ENCODE measurements at regions not wholly inside any gene's neighbourhood (a gene's known extent, or its start where the extent isn't known, plus 50 kb on each side); places are given as distances from the start of the nearest gene placed in this dataset.

- DNase-seq (ENCODE audit: low spot score) (no peak), ATAC-seq (no peak)
- no peaks in the 10 kb centered on the region for H3K9me3 Mint-ChIP-seq
- H3K27ac Mint-ChIP-seq = no peak overlapping the region
- H3K36me3 Mint-ChIP-seq = no peaks in the 10 kb centered on the region
- no peaks in the 10 kb centered on the region for H3K4me1 Mint-ChIP-seq (ENCODE audit: low read depth in 2 of 2)
- no peak overlapping the region for H3K4me3 Mint-ChIP-seq
- peaks cover 8 to 15% of the 10 kb centered on the region in 2 donors for H3K27me3 Mint-ChIP-seq
Observed at GRCh38 chr15:58260725-58261267, 122.6 kb downstream of the AQP9 start.

GRCh38 chr15:58261368-58261767 is 123.2 kb downstream of the AQP9 start:
- ATAC-seq (no peak), DNase-seq (ENCODE audit: low spot score) (no peak)
- H3K4me3 Mint-ChIP-seq = no peak overlapping the region
- no peak overlapping the region for H3K27ac Mint-ChIP-seq
- H3K27me3 Mint-ChIP-seq = peaks cover 7 to 9% of the 10 kb centered on the region in 2 donors
- no peaks in the 10 kb centered on the region for H3K4me1 Mint-ChIP-seq (ENCODE audit: low read depth in 2 of 2)
- no peaks in the 10 kb centered on the region for H3K9me3 Mint-ChIP-seq
- H3K36me3 Mint-ChIP-seq = no peaks in the 10 kb centered on the region

GRCh38 chr15:58264053-58264971 is 126.1 kb downstream of the AQP9 start:
- Mint-ChIP-seq H3K9me3 (no peaks in the 10 kb centered on the region), H3K4me1 (ENCODE audit: low read depth in 2 of 2) (no peaks in the 10 kb centered on the region), H3K27ac (no peak overlapping the region), H3K27me3 (peaks cover 3 to 5% of the 10 kb centered on the region in 2 donors), H3K4me3 (no peak overlapping the region), H3K36me3 (no peaks in the 10 kb centered on the region)
- ATAC-seq (no peak), DNase-seq (ENCODE audit: low spot score) (no peak)

GRCh38 chr15:58267051-58267450 is 128.9 kb downstream of the AQP9 start:
- Mint-ChIP-seq H3K36me3 (peaks cover 7% of the 10 kb centered on the region), H3K4me1 (ENCODE audit: low read depth in 2 of 2) (peaks cover 11 to 13% of the 10 kb centered on the region in 2 donors), H3K27ac (no peak overlapping the region), H3K27me3 (peaks cover 3 to 5% of the 10 kb centered on the region in 2 donors), H3K4me3 (no peak overlapping the region), H3K9me3 (no peaks in the 10 kb centered on the region)
- no peak for DNase-seq (ENCODE audit: low spot score)
- no peak for ATAC-seq

GRCh38 chr15:58268746-58269267 is 130.6 kb downstream of the AQP9 start:
- H3K27ac Mint-ChIP-seq = no peak overlapping the region
- ATAC-seq (no peak), DNase-seq (ENCODE audit: low spot score) (no peak)
- peaks cover 3 to 5% of the 10 kb centered on the region in 2 donors for H3K27me3 Mint-ChIP-seq
- H3K9me3 Mint-ChIP-seq = no peaks in the 10 kb centered on the region
- H3K4me1 Mint-ChIP-seq (ENCODE audit: low read depth in 2 of 2) = peaks cover 13 to 14% of the 10 kb centered on the region in 2 donors
- H3K4me3 Mint-ChIP-seq = no peak overlapping the region
- H3K36me3 Mint-ChIP-seq = peaks cover 7% of the 10 kb centered on the region

GRCh38 chr15:58269455-58270414 is 131.6 kb downstream of the AQP9 start:
- ATAC-seq = peak in 1 of 2 donors; percentile 77
- Mint-ChIP-seq H3K4me1 (ENCODE audit: low read depth in 2 of 2) (peaks cover 13 to 14% of the 10 kb centered on the region in 2 donors), H3K27me3 (peaks cover 3 to 5% of the 10 kb centered on the region in 2 donors), H3K4me3 (no peak overlapping the region), H3K27ac (peak overlapping the region; percentile 3 to 71), H3K36me3 (peaks cover 7% of the 10 kb centered on the region), H3K9me3 (no peaks in the 10 kb centered on the region)
- DNase-seq (ENCODE audit: low spot score) = no peak

- H3K4me1 Mint-ChIP-seq (ENCODE audit: low read depth in 2 of 2) = peaks cover 13 to 14% of the 10 kb centered on the region in 2 donors
- H3K36me3 Mint-ChIP-seq = peaks cover 7% of the 10 kb centered on the region
- H3K9me3 Mint-ChIP-seq = no peaks in the 10 kb centered on the region
- no peak overlapping the region for H3K27ac Mint-ChIP-seq
- H3K27me3 Mint-ChIP-seq = no peaks in the 10 kb centered on the region
- ATAC-seq (no peak), DNase-seq (ENCODE audit: low spot score) (no peak)
- H3K4me3 Mint-ChIP-seq = no peak overlapping the region
Observed at GRCh38 chr15:58271410-58271809, 133.2 kb downstream of the AQP9 start.

GRCh38 chr15:58273104-58273503 is 134.9 kb downstream of the AQP9 start:
- ATAC-seq (no peak), DNase-seq (ENCODE audit: low spot score) (no peak)
- H3K36me3 Mint-ChIP-seq = peaks cover 7% of the 10 kb centered on the region
- H3K4me3 Mint-ChIP-seq = no peak overlapping the region
- H3K27me3 Mint-ChIP-seq = peaks cover 0 to under 1% of the 10 kb centered on the region in 2 donors
- no peaks in the 10 kb centered on the region for H3K9me3 Mint-ChIP-seq
- H3K4me1 Mint-ChIP-seq (ENCODE audit: low read depth in 2 of 2) = peaks cover 13 to 14% of the 10 kb centered on the region in 2 donors
- H3K27ac Mint-ChIP-seq = no peak overlapping the region

- ATAC-seq (no peak), DNase-seq (ENCODE audit: low spot score) (no peak)
- Mint-ChIP-seq H3K27me3 (peaks cover 4 to 15% of the 10 kb centered on the region in 2 donors), H3K4me1 (ENCODE audit: low read depth in 2 of 2) (peaks cover 8 to 12% of the 10 kb centered on the region in 2 donors), H3K36me3 (peaks cover 7% of the 10 kb centered on the region), H3K9me3 (no peaks in the 10 kb centered on the region), H3K27ac (no peak overlapping the region), H3K4me3 (no peak overlapping the region)
Observed at GRCh38 chr15:58274885-58275284, 136.7 kb downstream of the AQP9 start.

- Mint-ChIP-seq H3K36me3 (peaks cover 7% of the 10 kb centered on the region), H3K4me3 (no peak overlapping the region), H3K27me3 (peaks cover 4 to 15% of the 10 kb centered on the region in 2 donors), H3K27ac (no peak overlapping the region), H3K9me3 (no peaks in the 10 kb centered on the region), H3K4me1 (ENCODE audit: low read depth in 2 of 2) (peaks cover 0 to 7% of the 10 kb centered on the region in 2 donors)
- ATAC-seq (no peak), DNase-seq (ENCODE audit: low spot score) (no peak)
Observed at GRCh38 chr15:58275785-58276184, 137.6 kb downstream of the AQP9 start.

GRCh38 chr15:58276924-58277323 is 138.7 kb downstream of the AQP9 start:
- DNase-seq (ENCODE audit: low spot score) (no peak), ATAC-seq (no peak)
- Mint-ChIP-seq H3K36me3 (no peaks in the 10 kb centered on the region), H3K27me3 (peaks cover 7 to 15% of the 10 kb centered on the region in 2 donors), H3K4me3 (no peak overlapping the region), H3K4me1 (ENCODE audit: low read depth in 2 of 2) (peaks cover under 1 to 7% of the 10 kb centered on the region in 2 donors), H3K27ac (no peak overlapping the region), H3K9me3 (no peaks in the 10 kb centered on the region)

- ATAC-seq (no peak), DNase-seq (ENCODE audit: low spot score) (no peak)
- Mint-ChIP-seq H3K4me3 (no peak overlapping the region), H3K9me3 (no peaks in the 10 kb centered on the region), H3K36me3 (no peaks in the 10 kb centered on the region), H3K27me3 (peaks cover 7 to 15% of the 10 kb centered on the region in 2 donors), H3K4me1 (ENCODE audit: low read depth in 2 of 2) (peaks cover 4 to 7% of the 10 kb centered on the region in 2 donors), H3K27ac (no peak overlapping the region)
Observed at GRCh38 chr15:58277333-58277732, 139.2 kb downstream of the AQP9 start.

- ATAC-seq (no peak), DNase-seq (ENCODE audit: low spot score) (no peak)
- H3K36me3 Mint-ChIP-seq = no peaks in the 10 kb centered on the region
- H3K4me3 Mint-ChIP-seq = no peak overlapping the region
- no peak overlapping the region for H3K27ac Mint-ChIP-seq
- H3K4me1 Mint-ChIP-seq (ENCODE audit: low read depth in 2 of 2) = peaks cover 4 to 6% of the 10 kb centered on the region in 2 donors
- peaks cover 7 to 15% of the 10 kb centered on the region in 2 donors for H3K27me3 Mint-ChIP-seq
- no peaks in the 10 kb centered on the region for H3K9me3 Mint-ChIP-seq
Observed at GRCh38 chr15:58279106-58279505, 140.9 kb downstream of the AQP9 start.
